ENCODE measurements at regions not wholly inside any gene's neighbourhood (a gene's known extent, or its start where the extent isn't known, plus 50 kb on each side); places are given as distances from the start of the nearest gene placed in this dataset.

- intact Hi-C loops (cut with micrococcal nuclease): no loop called here
Measured at GRCh38 chr12:19763488-19763887, 324.2 kb downstream of the AEBP2 start.

GRCh38 chr12:19764408-19764807, 325.1 kb downstream of the AEBP2 start:
- intact Hi-C loops (cut with micrococcal nuclease): no loop called here

- intact Hi-C loops (cut with micrococcal nuclease): loop anchor here (10.0 kb wide), 1 partner anchor 123 kb away; no protein-coding TSS in a partner anchor
Measured at GRCh38 chr12:19771858-19772257, 332.6 kb downstream of the AEBP2 start.

GRCh38 chr12:19772776-19773175, 333.5 kb downstream of the AEBP2 start:
- intact Hi-C loops (cut with micrococcal nuclease): loop anchor here (10.0 kb wide), 1 partner anchor 122 kb away; no protein-coding TSS in a partner anchor

GRCh38 chr12:19775241-19775640, 335.9 kb downstream of the AEBP2 start:
- intact Hi-C loops (cut with micrococcal nuclease): loop anchor here (10.0 kb wide), 1 partner anchor 120 kb away; no protein-coding TSS in a partner anchor

GRCh38 chr12:19775976-19776375, 336.7 kb downstream of the AEBP2 start:
- intact Hi-C loops (cut with micrococcal nuclease): loop anchor here (10.0 kb wide), 1 partner anchor 119 kb away; no protein-coding TSS in a partner anchor

GRCh38 chr12:19778172-19778571, 338.9 kb downstream of the AEBP2 start:
- intact Hi-C loops (cut with micrococcal nuclease): loop anchor here (10.0 kb wide), 1 partner anchor 117 kb away; no protein-coding TSS in a partner anchor

- intact Hi-C loops (cut with micrococcal nuclease): loop anchor here (10.0 kb wide), 1 partner anchor 116 kb away; no protein-coding TSS in a partner anchor
Measured at GRCh38 chr12:19778797-19779196, 339.5 kb downstream of the AEBP2 start.

GRCh38 chr12:19779395-19780056, 340.2 kb downstream of the AEBP2 start:
- intact Hi-C loops (cut with micrococcal nuclease): loop anchor here (10.0 kb wide), 1 partner anchor 115 kb away; no protein-coding TSS in a partner anchor

- intact Hi-C loops (cut with micrococcal nuclease): no loop called here
Measured at GRCh38 chr12:19780460-19780859, 341.2 kb downstream of the AEBP2 start.

- intact Hi-C loops (cut with micrococcal nuclease): no loop called here
Measured at GRCh38 chr12:19783547-19784444, 344.5 kb downstream of the AEBP2 start.

GRCh38 chr12:19792028-19792427, 352.7 kb downstream of the AEBP2 start:
- intact Hi-C loops (cut with micrococcal nuclease): loop anchor here (5.0 kb wide), 1 partner anchor 40 kb away; no protein-coding TSS in a partner anchor

- intact Hi-C loops (cut with micrococcal nuclease): loop anchor here (5.0 kb wide), 1 partner anchor 38 kb away; no protein-coding TSS in a partner anchor
Measured at GRCh38 chr12:19794116-19794515, 354.8 kb downstream of the AEBP2 start.

GRCh38 chr12:19799216-19799615, 359.9 kb downstream of the AEBP2 start:
- intact Hi-C loops (cut with micrococcal nuclease): no loop called here

GRCh38 chr12:19799895-19800602, 360.8 kb downstream of the AEBP2 start:
- intact Hi-C loops (cut with micrococcal nuclease): loop anchor here (5.0 kb wide), 1 partner anchor 123 kb away; no protein-coding TSS in a partner anchor

GRCh38 chr12:19800884-19801283, 361.6 kb downstream of the AEBP2 start:
- intact Hi-C loops (cut with micrococcal nuclease): loop anchor here (5.0 kb wide), 1 partner anchor 124 kb away; no protein-coding TSS in a partner anchor

- intact Hi-C loops (cut with micrococcal nuclease): loop anchor here (5.0 kb wide), 1 partner anchor 125 kb away; no protein-coding TSS in a partner anchor
Measured at GRCh38 chr12:19801941-19802340, 362.6 kb downstream of the AEBP2 start.

GRCh38 chr12:19802915-19803314, 363.6 kb downstream of the AEBP2 start:
- intact Hi-C loops (cut with micrococcal nuclease): loop anchor here (5.0 kb wide), 1 partner anchor 126 kb away; no protein-coding TSS in a partner anchor

GRCh38 chr12:19804737-19805136, 365.4 kb downstream of the AEBP2 start:
- intact Hi-C loops (cut with micrococcal nuclease): loop anchor here (5.0 kb wide), 1 partner anchor 127 kb away; no protein-coding TSS in a partner anchor

GRCh38 chr12:19808371-19808770, 369.1 kb downstream of the AEBP2 start:
- intact Hi-C loops (cut with micrococcal nuclease): no loop called here

GRCh38 chr12:19810213-19810612, 370.9 kb downstream of the AEBP2 start:
- intact Hi-C loops (cut with micrococcal nuclease): no loop called here

Data from T-helper 2 cell treated with Interferon-gamma antibody and Interleukin-4, amounts not matched to agents 100 ng/mL and 5 ng/mL, for 36 hours (primary cell).